ENCODE measurements at regions not wholly inside any gene's neighbourhood (a gene's known extent, or its start where the extent isn't known, plus 50 kb on each side); places are given as distances from the start of the nearest gene placed in this dataset.
A peak's percentile ranks its signal among the peaks of the same experiment; 100 is the strongest.
"Not testable (repeated sequence)": the region's sequence is repeated elsewhere in the genome, so short reads cannot be mapped to it uniquely, and the experiment has no call there.

- DNase-seq, result no peak
- in situ Hi-C loops (cut with HindIII; ENCODE audit: low pct_ligation_motif_present, low pct_unique_long_range_greater_than_20kb, low sequenced_read_pairs), result no loop called here
These were observed 68.5 kb downstream of the CDC14C start for GRCh38 chr7:48992816-48993215.

GRCh38 chr7:49001610-49002033 lies 77.3 kb downstream of the CDC14C start:
- in situ Hi-C loops (cut with HindIII; ENCODE audit: low pct_ligation_motif_present, low pct_unique_long_range_greater_than_20kb, low sequenced_read_pairs), result no loop called here
- peak; percentile 77 for DNase-seq

GRCh38 chr7:49010717-49011116 lies 86.4 kb downstream of the CDC14C start:
- in situ Hi-C loops (cut with HindIII; ENCODE audit: low pct_ligation_motif_present, low pct_unique_long_range_greater_than_20kb, low sequenced_read_pairs), result no loop called here
- no peak for DNase-seq

GRCh38 chr7:49014870-49015269 lies 90.5 kb downstream of the CDC14C start:
- in situ Hi-C loops (cut with HindIII; ENCODE audit: low pct_ligation_motif_present, low pct_unique_long_range_greater_than_20kb, low sequenced_read_pairs), result no loop called here
- DNase-seq, result peak; percentile 69

- in situ Hi-C loops (cut with HindIII; ENCODE audit: low pct_ligation_motif_present, low pct_unique_long_range_greater_than_20kb, low sequenced_read_pairs), result no loop called here
- DNase-seq, result no peak
These were observed 95.8 kb downstream of the CDC14C start for GRCh38 chr7:49020145-49020544.

GRCh38 chr7:49022448-49022847 lies 98.1 kb downstream of the CDC14C start:
- DNase-seq, result no peak
- in situ Hi-C loops (cut with HindIII; ENCODE audit: low pct_ligation_motif_present, low pct_unique_long_range_greater_than_20kb, low sequenced_read_pairs), result no loop called here

- DNase-seq, result no peak
- in situ Hi-C loops (cut with HindIII; ENCODE audit: low pct_ligation_motif_present, low pct_unique_long_range_greater_than_20kb, low sequenced_read_pairs), result no loop called here
These were observed 99.3 kb downstream of the CDC14C start for GRCh38 chr7:49023345-49024328.

- in situ Hi-C loops (cut with HindIII; ENCODE audit: low pct_ligation_motif_present, low pct_unique_long_range_greater_than_20kb, low sequenced_read_pairs), result no loop called here
- no peak for DNase-seq
These were observed 105.9 kb downstream of the CDC14C start for GRCh38 chr7:49030221-49030620.

GRCh38 chr7:49033140-49033539 lies 108.8 kb downstream of the CDC14C start:
- DNase-seq; in situ Hi-C loops (cut with HindIII; ENCODE audit: low pct_ligation_motif_present, low pct_unique_long_range_greater_than_20kb, low sequenced_read_pairs): not testable (repeated sequence)

- no peak for DNase-seq
- in situ Hi-C loops (cut with HindIII; ENCODE audit: low pct_ligation_motif_present, low pct_unique_long_range_greater_than_20kb, low sequenced_read_pairs), result no loop called here
These were observed 113.2 kb downstream of the CDC14C start for GRCh38 chr7:49037346-49038210.

- no peak for DNase-seq
- in situ Hi-C loops (cut with HindIII; ENCODE audit: low pct_ligation_motif_present, low pct_unique_long_range_greater_than_20kb, low sequenced_read_pairs), result no loop called here
These were observed 114.5 kb downstream of the CDC14C start for GRCh38 chr7:49038821-49039358.

- in situ Hi-C loops (cut with HindIII; ENCODE audit: low pct_ligation_motif_present, low pct_unique_long_range_greater_than_20kb, low sequenced_read_pairs), result no loop called here
- no peak for DNase-seq
These were observed 136.4 kb downstream of the CDC14C start for GRCh38 chr7:49060743-49061142.

- DNase-seq, result no peak
- in situ Hi-C loops (cut with HindIII; ENCODE audit: low pct_ligation_motif_present, low pct_unique_long_range_greater_than_20kb, low sequenced_read_pairs), result no loop called here
These were observed 150.2 kb downstream of the CDC14C start for GRCh38 chr7:49074538-49074937.

- no peak for DNase-seq
- in situ Hi-C loops (cut with HindIII; ENCODE audit: low pct_ligation_motif_present, low pct_unique_long_range_greater_than_20kb, low sequenced_read_pairs), result no loop called here
These were observed 156.6 kb downstream of the CDC14C start for GRCh38 chr7:49080896-49081475.

- no peak for DNase-seq
- in situ Hi-C loops (cut with HindIII; ENCODE audit: low pct_ligation_motif_present, low pct_unique_long_range_greater_than_20kb, low sequenced_read_pairs), result no loop called here
These were observed 163.7 kb downstream of the CDC14C start for GRCh38 chr7:49088017-49088416.

- DNase-seq, result no peak
- in situ Hi-C loops (cut with HindIII; ENCODE audit: low pct_ligation_motif_present, low pct_unique_long_range_greater_than_20kb, low sequenced_read_pairs), result no loop called here
These were observed 165.4 kb downstream of the CDC14C start for GRCh38 chr7:49089717-49090116.

GRCh38 chr7:49091089-49091488 lies 166.7 kb downstream of the CDC14C start:
- DNase-seq, result no peak
- in situ Hi-C loops (cut with HindIII; ENCODE audit: low pct_ligation_motif_present, low pct_unique_long_range_greater_than_20kb, low sequenced_read_pairs), result no loop called here

- DNase-seq, result no peak
- in situ Hi-C loops (cut with HindIII; ENCODE audit: low pct_ligation_motif_present, low pct_unique_long_range_greater_than_20kb, low sequenced_read_pairs), result no loop called here
These were observed 167.2 kb downstream of the CDC14C start for GRCh38 chr7:49091519-49091918.

GRCh38 chr7:49093218-49093617 lies 168.9 kb downstream of the CDC14C start:
- no peak for DNase-seq
- in situ Hi-C loops (cut with HindIII; ENCODE audit: low pct_ligation_motif_present, low pct_unique_long_range_greater_than_20kb, low sequenced_read_pairs), result no loop called here
